ENCODE measurements at regions not wholly inside any gene's neighbourhood (a gene's known extent, or its start where the extent isn't known, plus 50 kb on each side); places are given as distances from the start of the nearest gene placed in this dataset.

DNA sequence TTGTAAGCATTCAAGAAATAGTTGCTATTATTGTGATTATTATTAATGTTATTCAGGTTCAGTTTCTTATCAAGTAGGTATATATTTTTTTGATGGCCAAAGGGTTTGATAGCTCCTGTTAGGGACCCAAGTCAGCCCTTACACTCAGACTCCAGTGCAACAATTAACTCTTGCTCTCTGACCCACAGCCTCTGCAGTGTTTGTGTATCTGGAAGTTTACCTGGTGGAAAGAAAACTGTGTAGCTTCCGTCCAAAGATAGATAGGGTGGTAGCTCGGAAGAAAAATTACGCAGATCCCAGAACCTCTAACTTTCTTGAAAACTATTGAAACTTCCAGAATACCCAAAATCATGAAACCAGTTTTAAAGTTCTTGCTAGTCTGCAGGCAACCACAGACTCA lies 58.6 kb upstream of the IGFBP2 start:
- H3K27ac ChIP-seq = peak overlapping the region; percentile 3
- no peak overlapping the region for H3K4me3 ChIP-seq
- no peaks in the 10 kb centered on the region for H3K36me3 ChIP-seq
- H3K27me3 ChIP-seq = no peaks in the 10 kb centered on the region
- DNase-seq (ENCODE audit: extremely low spot score in 2 of 2) = no peak
- H3K4me1 ChIP-seq = peaks cover 15% of the 10 kb centered on the region
- H3K9me3 ChIP-seq = no peaks in the 10 kb centered on the region
- TF ChIP-seq POLR2A (IDR thresholded peaks at IDR 0.05) = no peak
- no peak for TF ChIP-seq POLR2AphosphoS5 (IDR thresholded peaks at IDR 0.05; ENCODE audit: insufficient read depth in 1 of 2, low read depth in 1 of 2)
- TF ChIP-seq, protein P1, sequence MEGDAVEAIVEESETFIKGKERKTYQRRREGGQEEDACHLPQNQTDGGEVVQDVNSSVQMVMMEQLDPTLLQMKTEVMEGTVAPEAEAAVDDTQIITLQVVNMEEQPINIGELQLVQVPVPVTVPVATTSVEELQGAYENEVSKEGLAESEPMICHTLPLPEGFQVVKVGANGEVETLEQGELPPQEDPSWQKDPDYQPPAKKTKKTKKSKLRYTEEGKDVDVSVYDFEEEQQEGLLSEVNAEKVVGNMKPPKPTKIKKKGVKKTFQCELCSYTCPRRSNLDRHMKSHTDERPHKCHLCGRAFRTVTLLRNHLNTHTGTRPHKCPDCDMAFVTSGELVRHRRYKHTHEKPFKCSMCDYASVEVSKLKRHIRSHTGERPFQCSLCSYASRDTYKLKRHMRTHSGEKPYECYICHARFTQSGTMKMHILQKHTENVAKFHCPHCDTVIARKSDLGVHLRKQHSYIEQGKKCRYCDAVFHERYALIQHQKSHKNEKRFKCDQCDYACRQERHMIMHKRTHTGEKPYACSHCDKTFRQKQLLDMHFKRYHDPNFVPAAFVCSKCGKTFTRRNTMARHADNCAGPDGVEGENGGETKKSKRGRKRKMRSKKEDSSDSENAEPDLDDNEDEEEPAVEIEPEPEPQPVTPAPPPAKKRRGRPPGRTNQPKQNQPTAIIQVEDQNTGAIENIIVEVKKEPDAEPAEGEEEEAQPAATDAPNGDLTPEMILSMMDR (IDR thresholded peaks at IDR 0.05) = no peak
- intact Hi-C loops (cut with DNase I) = no loop called here

- intact Hi-C loops (cut with DNase I) = no loop called here
- TF ChIP-seq POLR2AphosphoS5 (IDR thresholded peaks at IDR 0.05; ENCODE audit: insufficient read depth in 1 of 2, low read depth in 1 of 2) (no peak), POLR2A (IDR thresholded peaks at IDR 0.05) (no peak)
- TF ChIP-seq, protein P1 (IDR thresholded peaks at IDR 0.05) = no peak
- no peaks in the 10 kb centered on the region for H3K27me3 ChIP-seq
- no peak overlapping the region for H3K27ac ChIP-seq
- H3K9me3 ChIP-seq = no peaks in the 10 kb centered on the region
- H3K4me1 ChIP-seq = peaks cover 15% of the 10 kb centered on the region
- no peak overlapping the region for H3K4me3 ChIP-seq
- DNase-seq (ENCODE audit: extremely low spot score in 2 of 2) = no peak
- H3K36me3 ChIP-seq = no peaks in the 10 kb centered on the region
These were observed 57.8 kb upstream of the IGFBP2 start for GRCh38 chr2:216575465-216575864.

- no peak for DNase-seq (ENCODE audit: extremely low spot score in 2 of 2)
- H3K27ac ChIP-seq = no peak overlapping the region
- no peaks in the 10 kb centered on the region for H3K27me3 ChIP-seq
- no peak overlapping the region for H3K4me3 ChIP-seq
- no peaks in the 10 kb centered on the region for H3K36me3 ChIP-seq
- peaks cover 15% of the 10 kb centered on the region for H3K4me1 ChIP-seq
- H3K9me3 ChIP-seq = no peaks in the 10 kb centered on the region
- intact Hi-C loops (cut with DNase I) = no loop called here
- TF ChIP-seq, protein P1 (IDR thresholded peaks at IDR 0.05) = no peak
- TF ChIP-seq POLR2A (IDR thresholded peaks at IDR 0.05) (no peak), POLR2AphosphoS5 (IDR thresholded peaks at IDR 0.05; ENCODE audit: insufficient read depth in 1 of 2, low read depth in 1 of 2) (no peak)
These were observed 56.6 kb upstream of the IGFBP2 start for GRCh38 chr2:216576616-216577015.

DNA sequence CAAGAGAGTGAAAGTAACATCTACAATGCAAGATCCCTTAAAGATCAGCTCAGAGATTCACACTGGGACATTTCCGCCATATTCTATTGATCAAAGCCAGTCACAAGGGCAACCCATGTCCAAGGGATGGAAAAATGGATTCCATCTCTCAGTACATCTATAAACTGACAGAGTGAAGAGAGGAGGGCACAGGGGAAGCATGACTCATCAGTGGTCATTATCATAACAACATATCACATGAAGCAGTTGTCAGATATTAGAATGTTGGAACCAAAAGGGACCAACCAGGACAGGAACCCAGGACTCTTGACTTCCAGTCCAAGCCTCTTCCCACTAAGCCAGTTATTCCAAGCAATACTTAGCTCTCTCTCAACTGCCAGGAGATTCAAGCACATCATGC lies 54.9 kb upstream of the IGFBP2 start:
- no peak overlapping the region for H3K27ac ChIP-seq
- no peak overlapping the region for H3K4me3 ChIP-seq
- no peaks in the 10 kb centered on the region for H3K36me3 ChIP-seq
- no peaks in the 10 kb centered on the region for H3K9me3 ChIP-seq
- peaks cover 5% of the 10 kb centered on the region for H3K4me1 ChIP-seq
- TF ChIP-seq, protein P1 (IDR thresholded peaks at IDR 0.05) = no peak
- TF ChIP-seq POLR2A (IDR thresholded peaks at IDR 0.05) (no peak), POLR2AphosphoS5 (IDR thresholded peaks at IDR 0.05; ENCODE audit: insufficient read depth in 1 of 2, low read depth in 1 of 2) (no peak)
- no peaks in the 10 kb centered on the region for H3K27me3 ChIP-seq
- intact Hi-C loops (cut with DNase I) = no loop called here
- no peak for DNase-seq (ENCODE audit: extremely low spot score in 2 of 2)

DNA sequence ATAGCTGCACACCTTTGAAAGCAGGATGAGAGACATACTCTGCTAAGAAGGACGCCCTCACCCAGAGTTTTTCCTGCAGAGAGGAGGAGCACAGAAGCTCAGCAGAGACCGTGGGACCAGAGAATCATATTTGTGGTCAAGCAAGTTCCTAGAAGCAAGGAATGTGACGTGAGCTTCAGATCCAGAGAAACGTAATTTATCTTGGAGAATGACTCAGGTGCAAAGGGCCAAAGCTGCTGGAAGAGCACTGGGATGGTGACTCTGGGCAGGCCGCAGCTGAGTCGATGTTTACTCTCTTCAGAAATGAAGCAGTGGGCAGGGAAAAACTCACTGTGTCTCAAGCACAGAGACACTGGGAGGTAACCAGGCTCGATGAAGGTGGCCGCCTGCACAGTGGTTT lies 50.1 kb upstream of the IGFBP2 start:
- TF ChIP-seq POLR2A (IDR thresholded peaks at IDR 0.05) (no peak), POLR2AphosphoS5 (IDR thresholded peaks at IDR 0.05; ENCODE audit: insufficient read depth in 1 of 2, low read depth in 1 of 2) (no peak)
- TF ChIP-seq, protein P1 (IDR thresholded peaks at IDR 0.05) = no peak
- no peaks in the 10 kb centered on the region for H3K4me1 ChIP-seq
- H3K36me3 ChIP-seq = no peaks in the 10 kb centered on the region
- no peak overlapping the region for H3K4me3 ChIP-seq
- H3K27me3 ChIP-seq = no peaks in the 10 kb centered on the region
- DNase-seq (ENCODE audit: extremely low spot score in 2 of 2) = no peak
- no peak overlapping the region for H3K27ac ChIP-seq
- no peaks in the 10 kb centered on the region for H3K9me3 ChIP-seq
- intact Hi-C loops (cut with DNase I) = no loop called here

Measured in vagina (tissue), 2 donors.